LNCaP clone FGC (cell line): ENCODE measurements at regions not wholly inside any gene's neighbourhood (a gene's known extent, or its start where the extent isn't known, plus 50 kb on each side); places are given as distances from the start of the nearest gene placed in this dataset.
"Not testable (repeated sequence)": the region's sequence is repeated elsewhere in the genome, so short reads cannot be mapped to it uniquely, and the experiment has no call there.

Source experiments
- DNase-seq: peaks from one replicate; pipeline ENCODE4 v3.0.0-alpha.2; 2011; ENCODE audit warnings: low read depth
- H3K4me3 ChIP-seq: 2 replicates; pipeline ENCODE4 v1.5.1; 2011; ENCODE audit warnings: mild to moderate bottlenecking, low read depth, low read length, control low read depth
- TF ChIP-seq, protein P1 (sequence below): IDR thresholded peaks from 2 replicates; pipeline ENCODE4 v1.5.1; 2012; ENCODE audit warnings: mild to moderate bottlenecking; ENCODE audit not compliant: control insufficient read depth, insufficient read depth; ENCODE audit errors: extremely low read depth

GRCh38 chr5:82511134-82511533 lies 233.0 kb upstream of the RPS23 start:
- TF ChIP-seq, protein P1, sequence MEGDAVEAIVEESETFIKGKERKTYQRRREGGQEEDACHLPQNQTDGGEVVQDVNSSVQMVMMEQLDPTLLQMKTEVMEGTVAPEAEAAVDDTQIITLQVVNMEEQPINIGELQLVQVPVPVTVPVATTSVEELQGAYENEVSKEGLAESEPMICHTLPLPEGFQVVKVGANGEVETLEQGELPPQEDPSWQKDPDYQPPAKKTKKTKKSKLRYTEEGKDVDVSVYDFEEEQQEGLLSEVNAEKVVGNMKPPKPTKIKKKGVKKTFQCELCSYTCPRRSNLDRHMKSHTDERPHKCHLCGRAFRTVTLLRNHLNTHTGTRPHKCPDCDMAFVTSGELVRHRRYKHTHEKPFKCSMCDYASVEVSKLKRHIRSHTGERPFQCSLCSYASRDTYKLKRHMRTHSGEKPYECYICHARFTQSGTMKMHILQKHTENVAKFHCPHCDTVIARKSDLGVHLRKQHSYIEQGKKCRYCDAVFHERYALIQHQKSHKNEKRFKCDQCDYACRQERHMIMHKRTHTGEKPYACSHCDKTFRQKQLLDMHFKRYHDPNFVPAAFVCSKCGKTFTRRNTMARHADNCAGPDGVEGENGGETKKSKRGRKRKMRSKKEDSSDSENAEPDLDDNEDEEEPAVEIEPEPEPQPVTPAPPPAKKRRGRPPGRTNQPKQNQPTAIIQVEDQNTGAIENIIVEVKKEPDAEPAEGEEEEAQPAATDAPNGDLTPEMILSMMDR = no peak
- DNase-seq = no peak
- H3K4me3 ChIP-seq = no peak overlapping the region

DNA sequence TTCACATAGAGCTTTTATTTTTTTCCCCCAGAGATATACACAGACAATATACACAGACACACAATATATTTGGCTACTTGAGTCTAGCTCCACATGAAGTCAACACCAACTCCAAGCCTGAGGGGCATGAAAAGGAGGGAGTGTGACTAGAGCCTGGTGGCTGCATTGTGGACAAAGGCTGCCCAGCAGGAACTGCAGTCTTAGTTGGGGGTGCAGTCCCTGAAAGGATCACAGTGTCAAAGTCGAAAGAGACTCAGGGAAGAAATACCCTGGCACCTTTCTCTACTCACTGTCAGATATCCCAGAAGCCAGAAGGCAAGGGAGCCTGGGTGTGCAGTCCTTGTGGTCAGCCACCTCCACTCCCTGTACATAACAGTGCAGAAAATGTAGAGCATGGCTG lies 231.6 kb upstream of the RPS23 start:
- TF ChIP-seq, protein P1 = no peak
- H3K4me3 ChIP-seq = no peak overlapping the region
- DNase-seq = no peak

DNA sequence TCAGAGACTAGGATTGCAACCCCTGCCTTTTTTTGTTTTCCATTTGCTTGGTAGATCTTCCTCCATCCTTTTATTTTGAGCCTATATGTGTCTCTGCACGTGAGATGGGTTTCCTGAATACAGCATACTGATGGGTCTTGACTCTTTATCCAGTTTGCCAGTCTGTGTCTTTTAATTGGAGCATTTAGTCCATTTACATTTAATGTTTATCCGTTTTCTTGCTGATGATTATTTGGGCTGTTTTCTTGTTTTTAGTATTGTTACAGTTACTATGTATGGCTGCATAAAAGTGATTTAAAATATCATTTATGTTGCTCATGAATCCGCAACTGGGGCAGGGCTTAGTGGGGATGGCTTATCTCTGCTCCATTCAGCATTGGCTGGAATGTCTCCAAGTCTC lies 228.2 kb upstream of the RPS23 start:
- H3K4me3 ChIP-seq, DNase-seq: not testable (repeated sequence)

DNA sequence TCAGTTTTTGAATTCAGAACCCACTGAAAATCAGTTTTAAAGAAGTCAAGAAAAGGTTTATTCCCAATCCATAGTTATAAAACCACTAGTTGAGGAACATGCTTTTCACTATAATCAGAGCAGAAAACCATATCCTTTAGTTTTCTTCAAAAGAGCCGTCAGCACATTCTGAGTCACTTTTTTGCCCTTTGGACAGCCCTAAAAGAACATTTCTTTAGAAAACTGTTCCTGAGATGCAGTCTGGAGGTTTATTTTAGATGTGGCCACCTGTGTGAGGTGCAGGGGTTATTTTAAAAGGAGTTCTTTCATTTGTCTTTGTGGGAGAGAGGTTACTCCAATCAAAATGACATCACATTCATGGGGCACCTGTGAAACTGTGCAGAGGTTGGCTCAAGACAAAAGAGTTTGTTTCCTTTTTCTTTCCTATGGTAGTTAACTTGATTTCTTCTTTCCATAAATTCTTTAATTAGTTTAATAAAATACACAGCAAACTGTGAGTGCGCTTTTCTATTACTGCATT lies 221.6 kb upstream of the RPS23 start:
- no peak overlapping the region for H3K4me3 ChIP-seq
- TF ChIP-seq, protein P1 = no peak
- no peak for DNase-seq

GRCh38 chr5:82497242-82497641 lies 219.1 kb upstream of the RPS23 start:
- no peak for DNase-seq
- H3K4me3 ChIP-seq = no peak overlapping the region
- TF ChIP-seq, protein P1 = no peak

DNA sequence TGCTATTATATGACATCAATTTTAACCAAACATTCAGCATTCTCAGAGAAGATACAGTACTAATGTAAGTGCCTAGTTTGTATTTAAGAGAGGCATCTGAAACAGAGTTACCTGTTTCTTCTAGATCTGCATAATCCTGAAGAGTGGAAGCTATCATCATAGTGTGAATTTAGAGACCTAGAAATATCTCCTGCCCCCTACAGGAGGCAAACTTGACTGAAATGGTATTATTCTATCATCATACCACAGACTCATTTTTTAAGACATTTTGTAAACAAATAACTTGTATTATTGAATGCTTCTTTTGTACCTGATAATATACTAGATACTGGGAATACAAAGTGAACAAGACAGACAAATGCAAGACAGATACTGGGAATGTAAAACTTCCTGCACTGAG lies 216.8 kb upstream of the RPS23 start:
- TF ChIP-seq, protein P1 = no peak
- no peak for DNase-seq
- H3K4me3 ChIP-seq = no peak overlapping the region

DNA sequence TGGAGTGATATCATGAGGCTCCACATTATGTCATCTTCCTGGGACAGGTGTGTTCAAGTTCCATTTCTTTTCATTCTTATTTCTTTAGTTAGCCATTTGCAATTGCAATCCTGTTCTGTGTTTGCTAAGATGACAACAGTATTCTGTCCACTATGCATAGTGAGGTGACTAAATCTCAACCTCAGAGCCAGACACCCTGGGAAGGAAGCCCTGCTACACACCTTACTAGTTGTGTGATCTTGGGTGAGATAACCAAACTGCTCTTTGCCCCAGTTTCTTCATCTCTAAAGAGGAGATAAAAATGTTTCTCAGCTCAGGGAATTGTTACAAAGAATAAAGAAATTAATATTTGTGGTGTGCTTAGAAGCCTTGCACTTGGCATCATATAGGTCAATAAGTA lies 215.1 kb upstream of the RPS23 start:
- DNase-seq = no peak
- TF ChIP-seq, protein P1 = no peak
- no peak overlapping the region for H3K4me3 ChIP-seq
